ENCODE measurements at regions not wholly inside any gene's neighbourhood (a gene's known extent, or its start where the extent isn't known, plus 50 kb on each side); places are given as distances from the start of the nearest gene placed in this dataset.

- 93% methylated on average over 2 to 10 of the region's 12 CpGs for WGBS, 2 experiments (ENCODE audit: insufficient coverage in 1 of 2, insufficient read length in 1 of 2)
- Histone ChIP-seq H3K4me1 (ENCODE audit: control insufficient read depth, insufficient read depth, low read length) (no peaks in the 10 kb centered on the region), H3K27me3 (ENCODE audit: control insufficient read depth, insufficient read depth, low read length, poor library complexity, severe bottlenecking) (no peaks in the 10 kb centered on the region), H3K36me3 (ENCODE audit: control insufficient read depth, insufficient read depth, low read length) (no peaks in the 10 kb centered on the region), H3K4me3 (ENCODE audit: low read length) (no peak overlapping the region), H3K27ac (ENCODE audit: low read depth, low read length) (no peak overlapping the region), H3K9me3 (ENCODE audit: control insufficient read depth, low read length) (no peaks in the 10 kb centered on the region), H3K9ac (ENCODE audit: extremely low read depth, low read length, poor library complexity, severe bottlenecking) (no peak overlapping the region)
- TF ChIP-seq CTCF (conservative IDR thresholded peaks at IDR 0.05): no peak
- no peak overlapping the region for H3K4me3 Mint-ChIP-seq
- DNase-seq: no peak
- H3K4me1 Mint-ChIP-seq: peaks cover 4% of the 10 kb centered on the region
- H3K9me3 Mint-ChIP-seq: peaks cover 27% of the 10 kb centered on the region
- H3K27ac Mint-ChIP-seq: no peak overlapping the region
- no peaks in the 10 kb centered on the region for H3K27me3 Mint-ChIP-seq (ENCODE audit: insufficient read depth)
- no peaks in the 10 kb centered on the region for H3K36me3 Mint-ChIP-seq (ENCODE audit: low read depth)
Observed at GRCh38 chrX:38992441-38993096, 191.3 kb downstream of the MID1IP1 start.

- no CpG with 5 or more reads among the region's 1 CpG for WGBS, 2 experiments (ENCODE audit: insufficient coverage in 1 of 2, insufficient read length in 1 of 2)
- Histone ChIP-seq H3K4me3 (ENCODE audit: low read length) (no peak overlapping the region), H3K9ac (ENCODE audit: extremely low read depth, low read length, poor library complexity, severe bottlenecking) (no peak overlapping the region), H3K27ac (ENCODE audit: low read depth, low read length) (no peak overlapping the region), H3K4me1 (ENCODE audit: control insufficient read depth, insufficient read depth, low read length) (no peaks in the 10 kb centered on the region), H3K27me3 (ENCODE audit: control insufficient read depth, insufficient read depth, low read length, poor library complexity, severe bottlenecking) (no peaks in the 10 kb centered on the region), H3K36me3 (ENCODE audit: control insufficient read depth, insufficient read depth, low read length) (no peaks in the 10 kb centered on the region), H3K9me3 (ENCODE audit: control insufficient read depth, low read length) (no peaks in the 10 kb centered on the region)
- Mint-ChIP-seq H3K4me1 (peaks cover 4% of the 10 kb centered on the region), H3K27me3 (ENCODE audit: insufficient read depth) (no peaks in the 10 kb centered on the region), H3K9me3 (peaks cover 23% of the 10 kb centered on the region), H3K4me3 (no peak overlapping the region), H3K36me3 (ENCODE audit: low read depth) (no peaks in the 10 kb centered on the region), H3K27ac (no peak overlapping the region)
- no peak for TF ChIP-seq CTCF (conservative IDR thresholded peaks at IDR 0.05)
- no peak for DNase-seq
Observed at GRCh38 chrX:38993500-38993899, 192.2 kb downstream of the MID1IP1 start.

- 100% methylated on average over 1 to 2 of the region's 2 CpGs for WGBS, 2 experiments (ENCODE audit: insufficient coverage in 1 of 2, insufficient read length in 1 of 2)
- no peaks in the 10 kb centered on the region for H3K4me1 Mint-ChIP-seq
- Histone ChIP-seq H3K9ac (ENCODE audit: extremely low read depth, low read length, poor library complexity, severe bottlenecking) (no peak overlapping the region), H3K4me3 (ENCODE audit: low read length) (no peak overlapping the region), H3K36me3 (ENCODE audit: control insufficient read depth, insufficient read depth, low read length) (no peaks in the 10 kb centered on the region), H3K9me3 (ENCODE audit: control insufficient read depth, low read length) (no peaks in the 10 kb centered on the region), H3K27ac (ENCODE audit: low read depth, low read length) (no peak overlapping the region), H3K27me3 (ENCODE audit: control insufficient read depth, insufficient read depth, low read length, poor library complexity, severe bottlenecking) (no peaks in the 10 kb centered on the region), H3K4me1 (ENCODE audit: control insufficient read depth, insufficient read depth, low read length) (no peaks in the 10 kb centered on the region)
- no peak overlapping the region for H3K4me3 Mint-ChIP-seq
- DNase-seq: no peak
- H3K27ac Mint-ChIP-seq: no peak overlapping the region
- H3K27me3 Mint-ChIP-seq (ENCODE audit: insufficient read depth): no peaks in the 10 kb centered on the region
- no peaks in the 10 kb centered on the region for H3K36me3 Mint-ChIP-seq (ENCODE audit: low read depth)
- H3K9me3 Mint-ChIP-seq: peaks cover 33% of the 10 kb centered on the region
- TF ChIP-seq CTCF (conservative IDR thresholded peaks at IDR 0.05): no peak
Observed at GRCh38 chrX:38999099-38999498, 197.8 kb downstream of the MID1IP1 start.

Data from endodermal cell (in vitro differentiated cells).